ENCODE measurements at regions not wholly inside any gene's neighbourhood (a gene's known extent, or its start where the extent isn't known, plus 50 kb on each side); places are given as distances from the start of the nearest gene placed in this dataset.

- H3K4me3 ChIP-seq (ENCODE audit: low read depth, low read length) = no peak overlapping the region
- DNase-seq (ENCODE audit: low read depth) = no peak
- TF ChIP-seq CTCF (conservative IDR thresholded peaks at IDR 0.05; ENCODE audit: low read depth, low read length) = no peak
Measured at GRCh38 chr13:65460136-65460535, 1770.0 kb downstream of the PCDH9 start.

- DNase-seq (ENCODE audit: low read depth) = no peak
- TF ChIP-seq CTCF (conservative IDR thresholded peaks at IDR 0.05; ENCODE audit: low read depth, low read length) = no peak
- no peak overlapping the region for H3K4me3 ChIP-seq (ENCODE audit: low read depth, low read length)
Measured at GRCh38 chr13:65456150-65456912, 1773.8 kb downstream of the PCDH9 start.

GRCh38 chr13:65454403-65454802 is 1775.7 kb downstream of the PCDH9 start:
- TF ChIP-seq CTCF (conservative IDR thresholded peaks at IDR 0.05; ENCODE audit: low read depth, low read length) = no peak
- no peak for DNase-seq (ENCODE audit: low read depth)
- no peak overlapping the region for H3K4me3 ChIP-seq (ENCODE audit: low read depth, low read length)

GRCh38 chr13:65453982-65454381 is 1776.2 kb downstream of the PCDH9 start:
- TF ChIP-seq CTCF (conservative IDR thresholded peaks at IDR 0.05; ENCODE audit: low read depth, low read length) = no peak
- H3K4me3 ChIP-seq (ENCODE audit: low read depth, low read length) = no peak overlapping the region
- DNase-seq (ENCODE audit: low read depth) = no peak

- H3K4me3 ChIP-seq (ENCODE audit: low read depth, low read length) = no peak overlapping the region
- no peak for DNase-seq (ENCODE audit: low read depth)
- TF ChIP-seq CTCF (conservative IDR thresholded peaks at IDR 0.05; ENCODE audit: low read depth, low read length) = no peak
Measured at GRCh38 chr13:65445340-65445739, 1784.8 kb downstream of the PCDH9 start.

GRCh38 chr13:65435590-65435989 is 1794.5 kb downstream of the PCDH9 start:
- TF ChIP-seq CTCF (conservative IDR thresholded peaks at IDR 0.05; ENCODE audit: low read depth, low read length) = no peak
- DNase-seq (ENCODE audit: low read depth) = no peak
- H3K4me3 ChIP-seq (ENCODE audit: low read depth, low read length) = no peak overlapping the region

GRCh38 chr13:65417953-65418352 is 1812.2 kb downstream of the PCDH9 start:
- H3K4me3 ChIP-seq (ENCODE audit: low read depth, low read length) = no peak overlapping the region
- DNase-seq (ENCODE audit: low read depth) = no peak
- no peak for TF ChIP-seq CTCF (conservative IDR thresholded peaks at IDR 0.05; ENCODE audit: low read depth, low read length)
